Hindlimb muscle (tissue), 1 donor: ENCODE measurements at regions not wholly inside any gene's neighbourhood (a gene's known extent, or its start where the extent isn't known, plus 50 kb on each side); places are given as distances from the start of the nearest gene placed in this dataset.
A peak's percentile ranks its signal among the peaks of the same experiment; 100 is the strongest.
"Not testable (repeated sequence)": the region's sequence is repeated elsewhere in the genome, so short reads cannot be mapped to it uniquely, and the experiment has no call there.

ENCODE experiments used
- DNase-seq: peaks from one replicate; pipeline ENCODE4 v3.0.0-alpha.2; 2013

DNA sequence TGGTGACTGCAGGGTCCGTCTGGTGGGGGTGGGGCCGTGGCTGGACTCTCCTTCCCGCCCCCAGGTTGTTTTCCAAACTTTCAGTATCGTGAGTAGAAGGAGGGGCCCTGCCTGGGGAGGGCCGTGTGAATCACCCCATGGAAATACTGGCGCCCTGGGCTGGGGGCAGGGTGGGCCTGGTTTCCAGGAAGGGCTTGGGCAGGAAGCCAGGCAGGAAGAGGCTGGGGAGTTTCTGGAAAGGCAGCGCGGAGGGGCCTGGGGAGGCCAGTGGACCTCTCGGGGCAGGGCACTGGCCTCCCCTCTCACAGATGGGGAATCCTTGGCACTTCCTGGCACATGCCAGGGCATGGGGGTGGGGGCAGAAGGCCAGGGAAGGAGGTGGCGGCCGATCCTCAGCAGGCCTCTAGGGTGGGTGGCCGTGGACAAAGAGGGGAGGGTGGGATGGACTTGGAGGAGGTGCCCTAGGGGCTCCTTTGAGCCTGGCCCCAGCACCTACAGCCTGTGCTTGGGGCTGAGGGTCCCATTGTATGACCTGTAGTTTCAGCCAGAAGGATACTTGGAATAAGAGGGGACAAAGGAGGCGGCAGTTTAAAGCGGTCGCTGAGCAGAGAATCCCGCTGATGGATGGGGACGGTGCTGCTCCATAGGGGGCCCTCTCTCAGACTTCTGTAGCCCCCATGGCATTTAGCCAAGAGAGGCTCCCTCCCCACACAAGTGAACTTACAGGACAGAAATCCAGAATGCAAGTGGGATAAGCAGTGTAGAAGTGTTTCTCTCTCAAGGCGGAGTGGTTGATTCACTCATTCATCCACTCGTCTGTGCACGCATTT lies 56.5 kb upstream of the GATA2 start:
- peak; percentile 54 for DNase-seq

GRCh38 chr3:128548426-128549282 lies 55.7 kb upstream of the GATA2 start:
- DNase-seq: no peak

- DNase-seq: no peak
Measured at GRCh38 chr3:128548021-128548420, 55.0 kb upstream of the GATA2 start.

DNA sequence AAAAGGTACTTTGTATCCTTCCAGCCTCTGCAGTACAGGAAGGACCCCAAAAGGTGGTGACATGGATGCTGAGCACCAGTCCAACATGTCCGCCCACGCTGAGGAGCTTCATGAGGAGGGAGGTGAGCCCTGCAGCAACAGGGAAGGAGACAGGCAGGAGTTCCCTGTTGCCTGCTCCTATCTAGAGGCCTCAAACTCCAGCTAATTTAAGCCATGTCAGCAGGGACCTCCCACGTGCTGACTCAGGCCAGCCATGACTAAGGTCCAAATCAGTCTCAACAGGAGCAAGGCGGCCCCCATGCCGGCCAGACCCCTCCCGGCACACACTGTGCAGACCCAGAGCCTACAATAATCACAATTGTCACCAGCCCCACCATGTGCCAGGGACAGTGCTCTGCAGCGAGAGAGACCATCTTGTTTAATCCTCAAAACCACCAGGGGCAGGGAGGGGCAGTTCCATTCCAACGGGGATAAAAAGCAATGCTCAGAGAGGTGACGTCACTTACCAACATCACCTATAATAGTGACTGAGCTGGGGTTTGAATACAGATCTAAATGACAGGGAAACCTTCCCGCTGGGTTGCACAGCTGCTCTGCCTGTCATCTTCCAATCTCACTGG lies 54.5 kb upstream of the GATA2 start:
- DNase-seq: no peak

- DNase-seq: no peak
Measured at GRCh38 chr3:128546646-128547045, 53.6 kb upstream of the GATA2 start.

- no peak for DNase-seq
Measured at GRCh38 chr3:128545120-128545752, 52.2 kb upstream of the GATA2 start.

- DNase-seq: no peak
Measured at GRCh38 chr3:128544190-128544589, 51.2 kb upstream of the GATA2 start.

DNA sequence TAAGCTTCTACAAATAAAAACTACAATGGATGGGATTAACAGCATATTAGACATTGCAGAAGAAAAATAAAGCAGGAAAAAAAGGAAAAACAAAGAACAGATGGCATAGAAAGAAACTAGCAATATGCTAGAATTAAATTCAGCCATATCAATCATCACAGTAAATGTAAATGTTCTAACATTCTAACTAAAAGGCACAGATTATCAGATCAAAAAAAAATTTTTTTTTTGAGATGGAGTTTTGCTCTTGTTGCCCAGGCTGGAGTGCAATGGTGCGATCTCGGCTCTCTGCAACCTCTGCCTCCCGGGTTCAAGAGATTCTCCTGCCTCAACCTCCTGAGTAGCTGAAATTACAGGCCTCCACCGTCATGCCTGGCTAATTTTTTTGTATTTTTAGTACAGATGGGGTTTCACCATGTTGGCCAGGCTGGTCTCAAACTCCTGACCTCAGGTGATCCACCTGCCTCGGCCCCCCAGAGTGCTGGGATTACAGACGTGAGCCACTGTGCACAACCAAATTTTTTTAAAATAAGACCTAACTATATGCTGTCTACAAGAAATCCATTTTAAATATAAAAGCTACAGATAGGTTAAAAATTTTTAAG lies 50.7 kb upstream of the GATA2 start:
- DNase-seq: not testable (repeated sequence)
